ENCODE measurements at regions not wholly inside any gene's neighbourhood (a gene's known extent, or its start where the extent isn't known, plus 50 kb on each side); places are given as distances from the start of the nearest gene placed in this dataset.

GRCh38 chr1:11406845-11407244 is 72.1 kb upstream of the DISP3 start:
- TF ChIP-seq CTCF (IDR thresholded peaks at IDR 0.05): no peak
- TF ChIP-seq POLR2A (IDR thresholded peaks at IDR 0.05): no peak
